HepG2 (cell line): ENCODE measurements at regions not wholly inside any gene's neighbourhood (a gene's known extent, or its start where the extent isn't known, plus 50 kb on each side); places are given as distances from the start of the nearest gene placed in this dataset.

ENCODE experiments used
- ATAC-seq: fragments of 200-7000 bp; cut with Tn5 transposase; 3 replicates; pipeline ENCODE4 v1.9.1; 2020; ENCODE audit warnings: mild to moderate bottlenecking, moderate library complexity
- BruUV-seq: library from RNA; stranded (reverse); fragments of 400-500 nt; replicated peaks from 2 replicates; lab custom pipeline; 2021; lab: Mats Ljungman, UMichigan
- CTCF ChIA-PET: fragments of 300-600 bp; formaldehyde crosslinking; extraction: SDS; loops from one replicate; lab custom pipeline; 2021; ENCODE audit warnings: low total read pairs, inconsistent platforms, low intra/inter-chr PET ratio; lab: Yijun Ruan, JAX
- POLR2A ChIA-PET: fragments of 350-600 bp; sonication (Branson Sonifier 250); formaldehyde crosslinking; loops from one replicate; lab custom pipeline; 2020; ENCODE audit warnings: antibody characterized with exemption, inconsistent platforms; lab: Yijun Ruan, JAX
- DNase-seq: peaks from one replicate; pipeline ENCODE4 v3.0.0-alpha.2; 2015; ENCODE audit warnings: low spot score
- FAIRE-seq: peaks from 3 replicates; lab custom pipeline; 2011; peaks lifted over from hg19 to GRCh38; lab: Jason Lieb, UNC
- H2AFZ ChIP-seq: one replicate; pipeline ENCODE4 v1.6.1; 2011; ENCODE audit warnings: low read length, inconsistent platforms
- H3K27ac ChIP-seq: fragments of 300-600 bp; 3 replicates; pipeline ENCODE4 v1.8.0; 2011; ENCODE audit warnings: mixed run types, mild to moderate bottlenecking, mixed read lengths, low read length, inconsistent platforms; ENCODE audit not compliant: insufficient read depth; ENCODE audit errors: extremely low read length
- H3K27me3 ChIP-seq, 2 experiments: fragments of 200-600 bp in 1 of 2; 2 replicates in 1 of 2; 3 replicates in 1 of 2; pipeline versions ENCODE4 v1.6.0 to v1.8.0; 2011; ENCODE audit warnings: low read length in 2 of 2, mild to moderate bottlenecking in 2 of 2, moderate library complexity in 2 of 2, inconsistent platforms in 1 of 2; ENCODE audit not compliant: insufficient read depth in 2 of 2, control insufficient read depth in 1 of 2
- H3K36me3 ChIP-seq, 2 experiments: fragments of 200-600 bp in 1 of 2; replicated peaks in 1 of 2; 2 replicates in 1 of 2; 3 replicates in 1 of 2; pipeline versions ENCODE4 v1.5.1 to v1.8.0; 2011; ENCODE audit warnings: low read length in 2 of 2, inconsistent platforms in 1 of 2; ENCODE audit not compliant: insufficient read depth in 2 of 2, control insufficient read depth in 1 of 2
- H3K4me1 ChIP-seq: 2 replicates; pipeline ENCODE4 v1.5.1; 2012; ENCODE audit warnings: low read length, inconsistent platforms; ENCODE audit not compliant: insufficient read depth
- H3K4me2 ChIP-seq: 2 replicates; pipeline ENCODE4 v1.6.0; 2011; ENCODE audit warnings: low read depth, low read length, inconsistent platforms
- H3K4me3 ChIP-seq, 3 experiments: fragments of 200-600 bp in 1 of 3; sonication (generic), shearing (Covaris generic) in 1 of 3; replicated peaks in 1 of 3; 2 replicates each; pipeline ENCODE4 v1.5.1; 2011 to 2016; ENCODE audit warnings: low read length in 3 of 3, inconsistent platforms in 2 of 3, low read depth in 2 of 3, mild to moderate bottlenecking in 2 of 3, control low read depth in 1 of 3, mixed read lengths in 1 of 3; ENCODE audit not compliant: insufficient read depth in 1 of 3
- H3K79me2 ChIP-seq: one replicate; pipeline ENCODE4 v1.6.1; 2011; ENCODE audit warnings: low read length, inconsistent platforms; ENCODE audit not compliant: insufficient read depth
- H3K9ac ChIP-seq: 2 replicates; pipeline ENCODE4 v1.6.0; 2011; ENCODE audit warnings: mild to moderate bottlenecking, low read depth, low read length, inconsistent platforms; ENCODE audit not compliant: insufficient read depth
- H3K9me3 ChIP-seq: 2 replicates; pipeline ENCODE4 v1.5.1; 2012; ENCODE audit warnings: mild to moderate bottlenecking, low read length
- H4K20me1 ChIP-seq: 2 replicates; pipeline ENCODE4 v1.6.0; 2011; ENCODE audit warnings: inconsistent platforms, mild to moderate bottlenecking, low read length, moderate library complexity; ENCODE audit not compliant: insufficient read depth
- HNF4A ChIP-seq: sonication (generic); formaldehyde crosslinking; IDR thresholded peaks from 2 replicates; pipeline ENCODE4 v1.4.0; 2020; ENCODE audit warnings: missing genetic modification reagents
- KAT7 ChIP-seq: IDR thresholded peaks from 2 replicates; pipeline ENCODE4 v1.6.1; 2018; ENCODE audit warnings: borderline replicate concordance, missing compliant biosample characterization
- KDM2A ChIP-seq: sonication (generic); formaldehyde crosslinking; IDR thresholded peaks from 2 replicates; pipeline ENCODE4 v1.4.0; 2020; ENCODE audit warnings: low read depth, missing genetic modification reagents, borderline replicate concordance
- NFATC3 ChIP-seq: sonication (generic); formaldehyde crosslinking; IDR thresholded peaks from 2 replicates; pipeline ENCODE4 v1.5.1; 2020; ENCODE audit warnings: mild to moderate bottlenecking, missing genetic modification reagents
- PLSCR1 ChIP-seq: sonication (generic); formaldehyde crosslinking; IDR thresholded peaks from 2 replicates; pipeline ENCODE4 v1.5.0; 2020; ENCODE audit warnings: missing genetic modification reagents, mild to moderate bottlenecking, borderline replicate concordance
- SMAD1 ChIP-seq: sonication (generic); formaldehyde crosslinking; IDR thresholded peaks from 2 replicates; pipeline ENCODE4 v1.4.0; 2020; ENCODE audit warnings: missing genetic modification reagents, low read depth, mild to moderate bottlenecking, borderline replicate concordance
- TBL1XR1 ChIP-seq: fragments of 150-350 bp; IDR thresholded peaks from 2 replicates; pipeline ENCODE4 v1.6.1; 2014; ENCODE audit warnings: borderline replicate concordance, low read length; ENCODE audit not compliant: partially characterized antibody
- ZBTB37 ChIP-seq: sonication (generic); formaldehyde crosslinking; IDR thresholded peaks from 2 replicates; pipeline ENCODE4 v1.4.0; 2020; ENCODE audit warnings: mild to moderate bottlenecking, missing genetic modification reagents
- ZKSCAN8 ChIP-seq: IDR thresholded peaks from 2 replicates; pipeline ENCODE4 v1.6.1; 2016; ENCODE audit warnings: borderline replicate concordance, missing genetic modification reagents, missing compliant biosample characterization
- ZNF850 ChIP-seq: sonication (generic); formaldehyde crosslinking; conservative IDR thresholded peaks from 2 replicates; pipeline ENCODE4 v1.9.0; 2021; ENCODE audit warnings: mild to moderate bottlenecking, missing genetic modification reagents
- WGBS: methylation state at CpG from one replicate; pipeline ENCODE4 v1.1.6; 2017; ENCODE audit warnings: low lambda C conversion rate; 5-methylcytosine and 5-hydroxymethylcytosine counted together
- in situ Hi-C: cut with HindIII; loops from 2 replicates; pipeline ENCODE4 v1.10.0; 2017; ENCODE audit warnings: low pct_unique_long_range_greater_than_20kb; ENCODE audit not compliant: extremely low pct_ligation_motif_present
- intact Hi-C: fragments of 100-400 bp; cut with micrococcal nuclease; formaldehyde crosslinking; loops from one replicate; pipeline ENCODE4 v1.10.0; 2022; ENCODE audit not compliant: unreplicated experiment

- no peak for TF ChIP-seq ZBTB37 (CRISPR knock-in tag)
- no peak for TF ChIP-seq PLSCR1
- TF ChIP-seq TBL1XR1 = no peak
- TF ChIP-seq KDM2A (CRISPR knock-in tag) = no peak
- TF ChIP-seq ZKSCAN8 (CRISPR knock-in tag) = no peak
- no peak for TF ChIP-seq SMAD1 (CRISPR knock-in tag)
- no peak for TF ChIP-seq KAT7
- TF ChIP-seq ZNF850 (CRISPR knock-in tag) = no peak
- TF ChIP-seq, all 625 proteins: peak for 0
Measured at GRCh38 chr10:35889971-35890675, 248.0 kb upstream of the FZD8 start (continued).

DNA sequence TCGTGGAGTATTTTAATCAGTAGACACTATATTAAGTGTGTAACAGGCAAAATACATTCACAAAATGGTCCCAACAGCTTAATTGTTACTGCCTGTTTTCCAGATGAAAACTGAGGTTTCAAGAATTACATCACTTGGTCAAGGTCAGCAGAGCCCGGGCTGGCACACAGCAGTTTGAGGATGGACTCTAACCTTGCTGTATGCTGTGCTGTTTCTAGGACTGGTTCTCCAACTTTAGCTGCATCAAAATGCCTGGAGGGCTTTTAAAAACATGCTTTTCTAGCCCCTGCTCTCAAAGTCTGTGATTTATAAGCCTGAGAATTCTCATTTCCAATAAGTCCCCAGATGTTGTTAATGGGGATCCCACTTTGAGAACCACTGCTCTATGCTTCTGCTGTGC lies 247.1 kb upstream of the FZD8 start:
- no peaks in the 10 kb centered on the region for H3K36me3 ChIP-seq
- no peak overlapping the region for H3K9ac ChIP-seq
- H3K79me2 ChIP-seq = no peaks in the 10 kb centered on the region
- H3K4me2 ChIP-seq = no peak overlapping the region
- no peaks in the 10 kb centered on the region for H3K27me3 ChIP-seq
- in situ Hi-C loops (no loop called here), intact Hi-C loops (no loop called here)
- no peak overlapping the region for H3K27ac ChIP-seq
- H3K4me3 ChIP-seq = no peak overlapping the region
- BruUV-seq = no TSS peak
- no peaks in the 10 kb centered on the region for H3K9me3 ChIP-seq
- CTCF ChIA-PET = no interaction called here
- POLR2A ChIA-PET = no interaction called here
- no peaks in the 10 kb centered on the region for H3K4me1 ChIP-seq
- H4K20me1 ChIP-seq = no peaks in the 10 kb centered on the region
- 0 out of 2 replicates have a peak, but pooled peaks have one; percentile 9 for TF ChIP-seq HNF4A (CRISPR knock-in tag)
- no peak for TF ChIP-seq NFATC3
- 0% methylated on average over 2 of the region's 2 CpGs for WGBS
- DNase-seq (no peak), FAIRE-seq (no peak), ATAC-seq (peak; percentile 49; the same call in 1 of the 3 replicates)
- H2AFZ ChIP-seq = no peak overlapping the region
